Uterus (tissue), 3 donors: ENCODE measurements at regions not wholly inside any gene's neighbourhood (a gene's known extent, or its start where the extent isn't known, plus 50 kb on each side); places are given as distances from the start of the nearest gene placed in this dataset. TPM values are rescaled to one million over a fixed set of nuclear protein-coding genes. Genes with fewer than 3 reads are reported as not detected.

Experiments used
- DNase-seq, 2 donors: peaks; one replicate each; pipeline ENCODE4 v3.0.0-alpha.2; 2019 to 2020
- H3K27ac ChIP-seq, 2 donors: fragments of 200-600 bp; sonication (generic); 1 replicate in 1 of 2; 2 replicates in 1 of 2; pipeline ENCODE4 v1.5.1; 2016 to 2018
- H3K27me3 ChIP-seq, 2 donors: fragments of 200-600 bp; sonication (generic); one replicate each; pipeline ENCODE4 v1.5.1; 2018 to 2019; ENCODE audit warnings: control low read depth in 1 of 2
- H3K36me3 ChIP-seq, 2 donors: fragments of 200-600 bp; sonication (generic); one replicate each; pipeline ENCODE4 v1.5.1; 2019; ENCODE audit warnings: control low read depth in 1 of 2
- H3K4me1 ChIP-seq, 2 donors: fragments of 200-600 bp; sonication (generic); one replicate each; pipeline ENCODE4 v1.5.1; 2018 to 2019; ENCODE audit warnings: control low read depth in 1 of 2
- H3K4me3 ChIP-seq, 2 donors: fragments of 200-600 bp; sonication (generic); 1 replicate in 1 of 2; 2 replicates in 1 of 2; pipeline ENCODE4 v1.5.1; 2018 to 2019; ENCODE audit warnings: mild to moderate bottlenecking in 1 of 2
- H3K9me3 ChIP-seq, 2 donors: fragments of 200-600 bp; sonication (generic); one replicate each; pipeline ENCODE4 v1.5.1; 2019; ENCODE audit warnings: control low read depth in 1 of 2
- POLR2A ChIP-seq, 2 donors: fragments of 450-650 bp; IDR thresholded peaks; one replicate each; pipeline ENCODE4 v1.6.1; 2016; ENCODE audit warnings: antibody characterized with exemption in 2 of 2, mild to moderate bottlenecking in 1 of 2, moderate library complexity in 1 of 2
- intact Hi-C: fragments of 100-400 bp; cut with DNase I; formaldehyde crosslinking; loops from one replicate; pipeline ENCODE4 v1.15.1; 2023; ENCODE audit warnings: low total_unique reads
- small RNA-seq: library from RNA; depleted of rRNA; stranded (forward); fragments of <200 nt; gene quantifications from one replicate; pipeline ENCODE3, GENCODE V24; 2016
- TF ChIP-seq, protein P1 (sequence below), 4 experiments: fragments of 200-600 bp in 2 of 4; fragments of 450-650 bp in 2 of 4; sonication (generic) in 2 of 4; IDR thresholded peaks; one replicate each; pipeline ENCODE4 v1.5.1; 2016 to 2019; ENCODE audit warnings: antibody characterized with exemption in 4 of 4, mild to moderate bottlenecking in 2 of 4, moderate library complexity in 1 of 4
- donor health status: DM: yes; HTN: yes; CAD: no.

DNA sequence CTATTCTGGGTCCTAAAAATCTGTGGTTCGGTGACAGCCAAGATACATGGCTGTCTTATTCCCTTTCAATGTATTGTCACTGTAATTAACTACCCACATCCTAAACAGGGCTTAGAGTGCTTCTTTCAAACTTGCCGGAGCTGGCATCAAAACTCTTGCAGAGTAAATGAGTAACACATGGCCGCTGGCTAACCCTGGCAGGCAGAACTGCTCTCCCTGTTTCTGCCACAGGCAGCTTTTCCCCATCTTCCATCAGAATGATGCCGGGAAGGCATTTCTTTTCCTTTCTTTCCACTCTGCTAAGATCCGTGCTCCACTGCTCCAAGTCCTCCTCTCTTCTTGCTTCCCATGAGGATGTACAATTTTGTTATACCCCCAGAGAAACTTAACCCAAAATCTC is 54.8 kb upstream of the PTPRM start:
- TF ChIP-seq, protein P1, sequence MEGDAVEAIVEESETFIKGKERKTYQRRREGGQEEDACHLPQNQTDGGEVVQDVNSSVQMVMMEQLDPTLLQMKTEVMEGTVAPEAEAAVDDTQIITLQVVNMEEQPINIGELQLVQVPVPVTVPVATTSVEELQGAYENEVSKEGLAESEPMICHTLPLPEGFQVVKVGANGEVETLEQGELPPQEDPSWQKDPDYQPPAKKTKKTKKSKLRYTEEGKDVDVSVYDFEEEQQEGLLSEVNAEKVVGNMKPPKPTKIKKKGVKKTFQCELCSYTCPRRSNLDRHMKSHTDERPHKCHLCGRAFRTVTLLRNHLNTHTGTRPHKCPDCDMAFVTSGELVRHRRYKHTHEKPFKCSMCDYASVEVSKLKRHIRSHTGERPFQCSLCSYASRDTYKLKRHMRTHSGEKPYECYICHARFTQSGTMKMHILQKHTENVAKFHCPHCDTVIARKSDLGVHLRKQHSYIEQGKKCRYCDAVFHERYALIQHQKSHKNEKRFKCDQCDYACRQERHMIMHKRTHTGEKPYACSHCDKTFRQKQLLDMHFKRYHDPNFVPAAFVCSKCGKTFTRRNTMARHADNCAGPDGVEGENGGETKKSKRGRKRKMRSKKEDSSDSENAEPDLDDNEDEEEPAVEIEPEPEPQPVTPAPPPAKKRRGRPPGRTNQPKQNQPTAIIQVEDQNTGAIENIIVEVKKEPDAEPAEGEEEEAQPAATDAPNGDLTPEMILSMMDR (IDR thresholded peaks at IDR 0.05) = no peak
- TF ChIP-seq POLR2A (IDR thresholded peaks at IDR 0.05) = no peak
- Histone ChIP-seq H3K27ac (no peak overlapping the region), H3K9me3 (no peaks in the 10 kb centered on the region), H3K36me3 (no peaks in the 10 kb centered on the region), H3K4me1 (no peaks in the 10 kb centered on the region), H3K4me3 (no peak overlapping the region), H3K27me3 (no peaks in the 10 kb centered on the region)
- DNase-seq = no peak
- intact Hi-C loops = no loop called here

DNA sequence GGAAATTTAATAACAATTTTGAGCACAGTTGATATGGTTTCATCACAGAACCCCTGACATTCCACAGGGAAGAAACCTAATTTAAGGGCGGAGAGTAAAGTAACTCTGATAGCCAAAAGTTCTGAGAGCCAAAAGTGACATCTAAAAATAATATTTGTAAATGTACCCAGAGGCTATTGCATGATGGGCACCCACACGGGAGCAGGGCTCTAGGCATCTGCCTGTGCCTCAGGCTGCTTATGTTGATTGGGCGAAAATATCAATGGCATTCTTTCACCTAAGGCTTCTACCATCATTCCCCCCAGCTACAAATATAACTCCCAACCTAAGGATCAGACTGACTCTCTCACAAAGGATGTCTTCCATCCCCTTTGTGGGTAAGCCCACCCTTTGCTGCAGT is 54.1 kb upstream of the PTPRM start:
- Histone ChIP-seq H3K4me1 (no peaks in the 10 kb centered on the region), H3K9me3 (no peaks in the 10 kb centered on the region), H3K27ac (no peak overlapping the region), H3K4me3 (no peak overlapping the region), H3K27me3 (no peaks in the 10 kb centered on the region), H3K36me3 (no peaks in the 10 kb centered on the region)
- TF ChIP-seq, protein P1 (IDR thresholded peaks at IDR 0.05) = no peak
- no peak for TF ChIP-seq POLR2A (IDR thresholded peaks at IDR 0.05)
- DNase-seq = no peak
- intact Hi-C loops = no loop called here

DNA sequence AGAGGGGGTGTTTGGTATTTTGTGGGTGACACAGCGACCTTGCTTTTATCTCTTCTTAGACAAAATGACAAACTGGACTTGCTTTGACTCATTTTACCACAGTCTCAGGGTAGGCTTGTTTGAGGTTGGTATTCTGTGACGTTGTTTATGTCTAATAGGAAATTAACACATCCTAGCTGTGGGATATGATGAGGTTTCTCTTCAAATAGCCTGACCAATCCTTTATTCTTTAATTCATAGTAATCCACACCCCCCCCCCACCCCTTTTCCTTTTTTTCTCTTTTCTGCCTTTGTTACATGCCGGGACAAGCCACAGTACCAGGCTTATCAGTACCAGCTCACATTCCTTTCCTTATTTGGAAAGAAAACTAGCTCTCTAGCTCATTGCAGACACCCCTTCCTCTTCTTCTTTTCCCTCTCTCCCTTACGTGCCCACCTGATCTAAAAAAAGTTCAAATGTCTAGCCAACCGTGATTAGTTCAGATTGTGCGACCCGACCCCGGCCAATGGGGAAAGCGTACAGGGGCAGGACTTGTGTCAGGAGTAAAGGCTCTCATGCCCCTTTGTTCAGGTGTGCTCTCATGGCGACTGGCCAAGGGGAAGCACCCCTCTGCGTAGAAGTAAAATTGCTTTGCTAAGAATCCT is 52.2 kb upstream of the PTPRM start:
- no peaks in the 10 kb centered on the region for H3K27me3 ChIP-seq
- H3K9me3 ChIP-seq = no peaks in the 10 kb centered on the region
- H3K4me3 ChIP-seq = no peak overlapping the region
- intact Hi-C loops = no loop called here
- TF ChIP-seq, protein P1 (IDR thresholded peaks at IDR 0.05) = no peak
- no peak for TF ChIP-seq POLR2A (IDR thresholded peaks at IDR 0.05)
- no peak overlapping the region for H3K27ac ChIP-seq
- no peaks in the 10 kb centered on the region for H3K4me1 ChIP-seq
- no peak for DNase-seq
- no peaks in the 10 kb centered on the region for H3K36me3 ChIP-seq

DNA sequence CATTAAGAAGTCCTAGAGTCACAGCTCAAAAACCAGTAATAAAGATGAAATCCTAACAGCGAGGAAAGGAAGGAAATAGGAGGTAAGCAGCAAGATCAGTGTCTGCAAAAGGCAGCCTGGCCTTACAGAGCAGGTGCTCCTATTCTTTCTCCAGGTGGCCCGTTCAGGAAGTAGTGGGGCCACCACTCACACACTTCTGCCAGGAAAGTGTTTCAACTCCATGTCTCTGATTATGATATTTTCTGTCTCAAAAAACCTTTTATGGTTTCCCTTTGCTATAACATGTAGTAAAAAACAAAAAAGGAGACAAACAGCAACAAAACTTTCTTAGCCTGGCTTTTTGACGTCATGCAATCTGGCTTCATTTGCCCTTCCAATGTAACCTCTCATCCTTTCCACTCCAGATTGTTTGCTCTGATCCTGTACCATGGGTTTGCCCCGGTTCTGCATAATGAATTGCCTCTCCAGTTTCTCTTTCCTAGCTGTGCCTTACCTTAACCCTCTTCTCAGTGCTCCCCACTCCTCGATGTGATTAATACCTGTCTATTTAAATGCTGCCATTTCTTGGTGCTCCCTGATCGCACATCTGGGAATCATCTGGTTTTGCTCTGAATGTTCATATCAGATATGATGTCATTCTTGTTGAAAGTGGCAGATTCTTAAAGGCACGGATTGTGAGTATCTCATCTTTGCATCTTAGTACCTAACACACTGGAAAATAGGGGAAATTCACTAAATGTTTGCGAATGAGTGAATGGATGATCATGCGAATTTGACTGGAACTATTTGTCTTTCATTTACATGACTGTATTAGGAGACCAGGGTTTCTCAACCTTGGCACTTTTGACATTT is 50.6 kb upstream of the PTPRM start:
- Histone ChIP-seq H3K36me3 (no peaks in the 10 kb centered on the region), H3K27ac (no peak overlapping the region), H3K4me3 (no peak overlapping the region), H3K27me3 (no peaks in the 10 kb centered on the region), H3K4me1 (no peaks in the 10 kb centered on the region), H3K9me3 (no peaks in the 10 kb centered on the region)
- no peak for DNase-seq
- intact Hi-C loops = no loop called here
- TF ChIP-seq, protein P1 (IDR thresholded peaks at IDR 0.05) = no peak
- no peak for TF ChIP-seq POLR2A (IDR thresholded peaks at IDR 0.05)

Small RNAs in the stretch of these regions (small RNA-seq; reads per million reads assigned to genes)
- not detected for gene RF00554
